Ishikawa (cell line): ENCODE measurements at regions not wholly inside any gene's neighbourhood (a gene's known extent, or its start where the extent isn't known, plus 50 kb on each side); places are given as distances from the start of the nearest gene placed in this dataset.

Source experiments
- CEBPB ChIP-seq: IDR thresholded peaks from 2 replicates; pipeline ENCODE4 v1.6.1; 2012
- CREB1 ChIP-seq: IDR thresholded peaks from 2 replicates; pipeline ENCODE4 v1.6.1; 2012; ENCODE audit warnings: low read depth
- EP300 ChIP-seq: IDR thresholded peaks from 2 replicates; pipeline ENCODE4 v1.6.1; 2012; ENCODE audit warnings: borderline replicate concordance
- MAX ChIP-seq: IDR thresholded peaks from 2 replicates; pipeline ENCODE4 v1.6.1; 2012
- RAD21 ChIP-seq: IDR thresholded peaks from 2 replicates; pipeline ENCODE4 v1.6.1; 2012; ENCODE audit warnings: low read depth
- REST ChIP-seq: IDR thresholded peaks from 2 replicates; pipeline ENCODE4 v1.6.1; 2012; ENCODE audit warnings: low read depth, mild to moderate bottlenecking
- TAF1 ChIP-seq: IDR thresholded peaks from 2 replicates; pipeline ENCODE4 v1.6.1; 2012; ENCODE audit warnings: low read depth, mild to moderate bottlenecking
- YY1 ChIP-seq: IDR thresholded peaks from 2 replicates; pipeline ENCODE4 v1.6.1; 2012; ENCODE audit warnings: low read depth
- ZBTB7A ChIP-seq: IDR thresholded peaks from 2 replicates; pipeline ENCODE4 v1.6.1; 2012; ENCODE audit warnings: low read depth

GRCh38 chr10:47205192-47205591 is 94.8 kb upstream of the GDF10 start:
- TF ChIP-seq CREB1 (no peak), REST (no peak), RAD21 (no peak), CEBPB (no peak), TAF1 (no peak), YY1 (no peak), ZBTB7A (no peak), MAX (no peak), EP300 (no peak)
